B cell (primary cell): ENCODE measurements at regions not wholly inside any gene's neighbourhood (a gene's known extent, or its start where the extent isn't known, plus 50 kb on each side); places are given as distances from the start of the nearest gene placed in this dataset.

Experiments used
- ATAC-seq: fragments of 200-7000 bp; cut with Tn5 transposase; one replicate; pipeline ENCODE4 v1.10.0; 2021; ENCODE audit warnings: low read depth, mild to moderate bottlenecking, moderate number of reproducible peaks, moderate library complexity
- CTCF ChIA-PET: fragments of 350-600 bp; sonication (Branson Sonifier 250); formaldehyde crosslinking; loops from one replicate; lab custom pipeline; 2021; ENCODE audit warnings: antibody characterized with exemption, inconsistent platforms; lab: Charles Lee
- POLR2A ChIA-PET: fragments of 350-600 bp; sonication (Branson Sonifier 250); formaldehyde crosslinking; loops from one replicate; lab custom pipeline; 2021; ENCODE audit warnings: antibody characterized with exemption; lab: Charles Lee
- DNase-seq: peaks from one replicate; pipeline ENCODE4 v3.0.0; 2013
- H2AFZ ChIP-seq: 2 replicates; pipeline ENCODE4 v1.6.1; 2012; ENCODE audit warnings: mild to moderate bottlenecking, low read depth, low read length; ENCODE audit not compliant: insufficient read depth, poor library complexity, severe bottlenecking
- H3K27ac ChIP-seq, 2 donors: 1 replicate in 1 of 2; 2 replicates in 1 of 2; pipeline ENCODE4 v1.5.1; 2012 to 2013; ENCODE audit warnings: low read length in 2 of 2, mild to moderate bottlenecking in 2 of 2, moderate library complexity in 1 of 2
- H3K27me3 ChIP-seq, 4 experiments: fragments of 200-600 bp in 1 of 4; sonication (generic) in 1 of 4; replicated peaks in 1 of 4; 1 replicate in 2 of 4; 2 replicates in 2 of 4; pipeline versions ENCODE4 v1.6.1 to v1.7.0; 2013 to 2016; ENCODE audit warnings: low read length in 3 of 4, mild to moderate bottlenecking in 2 of 4, mixed read lengths in 1 of 4, moderate library complexity in 1 of 4; ENCODE audit not compliant: insufficient read depth in 4 of 4, control insufficient read depth in 3 of 4; ENCODE audit errors: control extremely low read depth in 1 of 4
- H3K36me3 ChIP-seq, 2 experiments: replicated peaks in 1 of 2; 1 replicate in 1 of 2; 2 replicates in 1 of 2; pipeline versions ENCODE4 v1.6.1 to v1.7.1; 2013; ENCODE audit warnings: low read length in 1 of 2; ENCODE audit not compliant: insufficient read depth in 2 of 2, control insufficient read depth in 1 of 2; ENCODE audit errors: control extremely low read depth in 1 of 2, extremely low read depth in 1 of 2
- H3K4me1 ChIP-seq, 2 donors: fragments of 200-600 bp in 1 of 2; sonication (generic) in 1 of 2; 1 replicate in 1 of 2; 2 replicates in 1 of 2; pipeline versions ENCODE4 v1.5.1 to v1.6.1; 2013 to 2017; ENCODE audit warnings: low read length in 2 of 2; ENCODE audit not compliant: control insufficient read depth in 2 of 2, insufficient read depth in 2 of 2
- H3K4me2 ChIP-seq: replicated peaks from 2 replicates; pipeline ENCODE3; 2012; ENCODE audit warnings: mild to moderate bottlenecking, low read depth, low read length; ENCODE audit not compliant: poor library complexity, severe bottlenecking
- H3K4me3 ChIP-seq, 5 experiments: fragments of 200-600 bp in 1 of 5; sonication (generic) in 1 of 5; 1 replicate in 3 of 5; 2 replicates in 2 of 5; pipeline versions ENCODE4 v1.5.1 to v1.7.0; 2011 to 2016; ENCODE audit warnings: low read length in 4 of 5, mild to moderate bottlenecking in 4 of 5, low read depth in 2 of 5, control low read depth in 1 of 5, moderate library complexity in 1 of 5; ENCODE audit not compliant: insufficient read depth in 1 of 5; ENCODE audit errors: control extremely low read depth in 1 of 5, extremely low read depth in 1 of 5
- H3K79me2 ChIP-seq: fragments of 200-600 bp; sonication (generic); one replicate; pipeline ENCODE4 v1.6.0; 2016; ENCODE audit warnings: low read length; ENCODE audit not compliant: control insufficient read depth, insufficient read depth
- H3K9ac ChIP-seq: fragments of 200-600 bp; sonication (generic); 2 replicates; pipeline ENCODE4 v1.6.1; 2017; ENCODE audit warnings: mild to moderate bottlenecking, low read length, moderate library complexity
- H3K9me3 ChIP-seq, 3 donors: one replicate each; pipeline versions ENCODE4 v1.6.1 to v1.7.1; 2013; ENCODE audit warnings: low read length in 2 of 3; ENCODE audit not compliant: control insufficient read depth in 2 of 3, insufficient read depth in 1 of 3; ENCODE audit errors: control extremely low read depth in 1 of 3
- H4K20me1 ChIP-seq: 2 replicates; pipeline ENCODE4 v1.6.0; 2012; ENCODE audit warnings: mild to moderate bottlenecking, low read length; ENCODE audit not compliant: insufficient read depth, control insufficient read depth, poor library complexity, severe bottlenecking
- H3K27ac Mint-ChIP-seq: one replicate; pipeline ENCODE4 v1.8.0; 2021; ENCODE audit warnings: mixed read lengths
- H3K27me3 Mint-ChIP-seq: one replicate; pipeline ENCODE4 v1.8.0; 2021; ENCODE audit warnings: mixed read lengths
- H3K4me1 Mint-ChIP-seq: one replicate; pipeline ENCODE4 v1.8.0; 2021; ENCODE audit warnings: mixed read lengths
- H3K4me3 Mint-ChIP-seq: one replicate; pipeline ENCODE4 v1.8.0; 2021; ENCODE audit warnings: mixed read lengths
- H3K9me3 Mint-ChIP-seq: one replicate; pipeline ENCODE4 v1.8.0; 2022; ENCODE audit warnings: mixed read lengths; ENCODE audit not compliant: insufficient read depth
- CTCF ChIP-seq: fragments of 200-600 bp; IDR thresholded peaks from one replicate; pipeline ENCODE4 v1.8.0; 2022; ENCODE audit warnings: antibody characterized with exemption, mild to moderate bottlenecking
- EZH2 ChIP-seq: IDR thresholded peaks from 2 replicates; pipeline ENCODE4 v1.6.1; 2012; ENCODE audit warnings: borderline replicate concordance, low read depth, mild to moderate bottlenecking, moderate library complexity, low read length; ENCODE audit not compliant: insufficient read depth, poor library complexity, severe bottlenecking
- WGBS: methylation state at CpG from one replicate; pipeline ENCODE4 v1.1.5; 2013; ENCODE audit warnings: missing lambda C conversion rate; ENCODE audit not compliant: insufficient coverage; 5-methylcytosine and 5-hydroxymethylcytosine counted together
- intact Hi-C: fragments of 100-400 bp; cut with micrococcal nuclease; formaldehyde crosslinking; loops from one replicate; pipeline ENCODE4 v1.10.0; 2022

- no peak overlapping the region for H3K4me3 ChIP-seq
- H3K4me2 ChIP-seq = no peak overlapping the region
- no peaks in the 10 kb centered on the region for H3K4me1 ChIP-seq
- H3K4me1 Mint-ChIP-seq = no peaks in the 10 kb centered on the region
- TF ChIP-seq EZH2 (no peak), CTCF (no peak)
- H4K20me1 ChIP-seq = no peaks in the 10 kb centered on the region
- no peak overlapping the region for H3K4me3 Mint-ChIP-seq
- H2AFZ ChIP-seq = no peak overlapping the region
- H3K27ac Mint-ChIP-seq = no peak overlapping the region
- H3K9ac ChIP-seq = no peak overlapping the region
- peaks cover 20% of the 10 kb centered on the region for H3K27me3 Mint-ChIP-seq
- ChIA-PET CTCF (interaction anchor here (0.9 kb wide), 1 partner anchor 150 kb away, joined by 3 read pairs; no protein-coding TSS in a partner anchor), POLR2A (no interaction called here)
- no peak overlapping the region for H3K27ac ChIP-seq
- ATAC-seq = no peak
- 98% methylated on average over 5 of the region's 5 CpGs for WGBS
- no peak for DNase-seq
- intact Hi-C loops = no loop called here
- H3K79me2 ChIP-seq = no peaks in the 10 kb centered on the region
- peaks cover 0 to 8% (median 0%) of the 10 kb centered on the region in 4 experiments for H3K27me3 ChIP-seq
- H3K36me3 ChIP-seq = no peaks in the 10 kb centered on the region
- no peaks in the 10 kb centered on the region for H3K9me3 ChIP-seq
- no peaks in the 10 kb centered on the region for H3K9me3 Mint-ChIP-seq
These were observed 110.3 kb upstream of the PKDCC start for GRCh38 chr2:41937464-41937906.

- H4K20me1 ChIP-seq = no peaks in the 10 kb centered on the region
- DNase-seq = no peak
- H3K36me3 ChIP-seq = no peaks in the 10 kb centered on the region
- H3K4me3 ChIP-seq = no peak overlapping the region
- no peak overlapping the region for H2AFZ ChIP-seq
- no peak overlapping the region for H3K4me3 Mint-ChIP-seq
- no peaks in the 10 kb centered on the region for H3K79me2 ChIP-seq
- TF ChIP-seq EZH2 (no peak), CTCF (no peak)
- H3K27ac Mint-ChIP-seq = no peak overlapping the region
- peaks cover 19% of the 10 kb centered on the region for H3K27me3 Mint-ChIP-seq
- ATAC-seq = no peak
- no peak overlapping the region for H3K4me2 ChIP-seq
- CTCF ChIA-PET = interaction anchor here (0.9 kb wide), 1 partner anchor 149 kb away, joined by 3 read pairs; no protein-coding TSS in a partner anchor
- intact Hi-C loops = no loop called here
- no peaks in the 10 kb centered on the region for H3K4me1 ChIP-seq
- no peak overlapping the region for H3K9ac ChIP-seq
- H3K27me3 ChIP-seq = peaks cover 0 to 8% (median 0%) of the 10 kb centered on the region in 4 experiments
- POLR2A ChIA-PET = no interaction called here
- 65% methylated on average over 7 of the region's 9 CpGs for WGBS
- H3K9me3 ChIP-seq = no peaks in the 10 kb centered on the region
- no peaks in the 10 kb centered on the region for H3K4me1 Mint-ChIP-seq
- H3K9me3 Mint-ChIP-seq = no peaks in the 10 kb centered on the region
- H3K27ac ChIP-seq = no peak overlapping the region
These were observed 109.7 kb upstream of the PKDCC start for GRCh38 chr2:41937921-41938708.
